Upper lobe of left lung (tissue), 6 donors: ENCODE measurements at regions not wholly inside any gene's neighbourhood (a gene's known extent, or its start where the extent isn't known, plus 50 kb on each side); places are given as distances from the start of the nearest gene placed in this dataset.

Experiments used
- ATAC-seq, 2 donors: fragments of 200-7000 bp; cut with Tn5 transposase; one replicate each; pipeline ENCODE4 v1.9.1; 2022; ENCODE audit warnings: mild to moderate bottlenecking in 2 of 2, moderate library complexity in 2 of 2; ENCODE audit not compliant: low FRiP score in 2 of 2
- DNase-seq, 2 donors: peaks; one replicate each; pipeline ENCODE4 v3.0.0-alpha.2; 2019 to 2020
- H3K27ac ChIP-seq, 4 donors: fragments of 200-600 bp; sonication (generic); one replicate each; pipeline ENCODE4 v1.5.1; 2016 to 2019
- H3K27me3 ChIP-seq, 4 donors: fragments of 200-600 bp; sonication (generic); one replicate each; pipeline ENCODE4 v1.5.1; 2017 to 2019
- H3K36me3 ChIP-seq, 4 donors: fragments of 200-600 bp; sonication (generic); one replicate each; pipeline ENCODE4 v1.5.1; 2016 to 2019
- H3K4me1 ChIP-seq, 4 donors: fragments of 200-600 bp; sonication (generic); one replicate each; pipeline ENCODE4 v1.5.1; 2018 to 2019
- H3K4me3 ChIP-seq, 4 donors: fragments of 200-600 bp; sonication (generic); one replicate each; pipeline ENCODE4 v1.5.1; 2017 to 2019; ENCODE audit warnings: mild to moderate bottlenecking in 2 of 4, moderate library complexity in 1 of 4
- H3K9me3 ChIP-seq, 4 donors: fragments of 200-600 bp; sonication (generic); one replicate each; pipeline ENCODE4 v1.5.1; 2018 to 2019
- CTCF ChIP-seq, 6 experiments: fragments of 450-650 bp in 4 of 6; fragments of 200-600 bp in 2 of 6; sonication (generic) in 2 of 6; IDR thresholded peaks; one replicate each; pipeline ENCODE4 v1.5.1; 2016 to 2019; ENCODE audit warnings: antibody characterized with exemption in 6 of 6
- EP300 ChIP-seq, 4 donors: sonication (generic); formaldehyde crosslinking; IDR thresholded peaks; one replicate each; pipeline ENCODE4 v1.5.1; 2017; ENCODE audit warnings: antibody characterized with exemption in 4 of 4, control low read depth in 2 of 4
- POLR2A ChIP-seq, 4 donors: fragments of 450-650 bp; IDR thresholded peaks; one replicate each; pipeline ENCODE4 v1.5.1; 2016 to 2017; ENCODE audit warnings: antibody characterized with exemption in 4 of 4, mild to moderate bottlenecking in 2 of 4
- POLR2AphosphoS5 ChIP-seq, 2 donors: sonication (generic); formaldehyde crosslinking; IDR thresholded peaks; one replicate each; pipeline ENCODE4 v1.5.1; 2017; ENCODE audit warnings: antibody characterized with exemption in 2 of 2
- WGBS, 2 donors: methylation state at CpG; one replicate each; pipeline ENCODE4 v1.1.5; 2017 to 2018; 5-methylcytosine and 5-hydroxymethylcytosine counted together
- donor health status: DM: no; HTN: no; CAD: no; lungs with moderate emphysema.
- donor health status: DM: no; HTN: yes; CAD: no; lungs with severe emphysema.

DNA sequence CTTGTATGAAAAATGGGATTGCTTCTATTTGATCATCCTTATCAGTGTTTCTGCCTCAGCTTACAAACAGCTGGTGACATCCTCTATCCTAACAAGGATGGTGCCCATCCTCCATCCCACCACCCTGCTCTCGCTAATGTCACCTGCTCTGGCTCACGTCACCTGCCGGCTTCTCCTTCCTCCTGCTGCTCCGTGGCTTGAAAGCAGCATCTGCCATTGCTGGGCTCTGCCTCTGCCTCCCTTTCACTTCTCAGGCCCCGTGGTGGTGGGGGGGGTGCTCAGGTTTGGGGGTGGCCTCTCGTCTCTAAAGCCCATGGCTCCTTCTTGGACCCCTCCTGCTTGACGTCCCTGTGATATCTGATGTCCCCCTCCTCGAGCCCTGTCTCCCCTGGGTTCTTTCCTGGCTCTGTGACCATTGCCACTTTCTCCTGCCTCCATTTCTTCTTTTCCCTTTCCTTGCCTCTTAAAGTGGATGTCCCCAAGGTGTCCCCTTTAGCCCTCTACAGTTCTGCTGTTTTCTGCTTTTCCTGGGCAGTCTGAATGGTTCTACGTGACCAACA is 135.5 kb upstream of the ERRFI1 start:
- Histone ChIP-seq H3K9me3 (no peaks in the 10 kb centered on the region), H3K36me3 (no peaks in the 10 kb centered on the region), H3K4me1 (peaks cover 0 to 2% (median 0%) of the 10 kb centered on the region in 4 donors), H3K27ac (no peak overlapping the region), H3K27me3 (no peaks in the 10 kb centered on the region), H3K4me3 (no peak overlapping the region)
- WGBS, 2 donors, result 74 to 79% methylated on average over 9 of the region's 9 CpGs
- TF ChIP-seq CTCF (IDR thresholded peaks at IDR 0.05) (no peak), POLR2AphosphoS5 (IDR thresholded peaks at IDR 0.05) (no peak), POLR2A (IDR thresholded peaks at IDR 0.05) (no peak)
- no peak for DNase-seq
- ATAC-seq, result no peak

DNA sequence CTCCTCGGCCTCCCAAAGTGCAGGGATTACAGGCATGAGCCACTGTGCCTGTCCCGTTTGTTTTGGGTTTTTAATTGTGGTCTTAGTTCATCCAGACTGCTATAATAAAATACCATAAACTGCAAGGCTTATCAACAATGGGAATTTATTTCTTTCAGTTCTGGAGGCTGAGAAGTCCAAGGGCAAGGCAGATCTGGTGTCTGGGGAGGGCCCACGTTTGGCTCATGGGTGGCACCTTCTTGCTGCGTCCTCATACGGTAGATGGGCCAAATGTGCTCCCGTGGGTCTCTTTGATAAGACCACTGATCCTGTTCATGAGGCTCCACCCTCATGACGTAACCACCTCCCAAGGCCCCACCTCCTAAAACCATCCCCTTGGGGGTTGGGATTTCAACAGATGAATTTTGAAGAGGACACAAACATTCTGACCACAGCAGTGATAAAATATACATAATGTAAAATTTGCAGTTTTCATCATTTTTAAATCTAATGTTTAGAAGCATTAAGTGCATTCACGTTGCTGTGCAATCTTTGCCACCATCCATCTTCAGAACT is 133.4 kb upstream of the ERRFI1 start:
- Histone ChIP-seq H3K4me3 (no peak overlapping the region), H3K9me3 (no peaks in the 10 kb centered on the region), H3K36me3 (no peaks in the 10 kb centered on the region), H3K27ac (no peak overlapping the region), H3K4me1 (peaks cover 4 to 14% (median 12%) of the 10 kb centered on the region in 4 donors), H3K27me3 (no peaks in the 10 kb centered on the region)
- ATAC-seq (no peak), DNase-seq (no peak)
- 89 to 94% methylated on average over 8 of the region's 8 CpGs for WGBS, 2 donors
- TF ChIP-seq EP300 (IDR thresholded peaks at IDR 0.05) (no peak), CTCF (IDR thresholded peaks at IDR 0.05) (no peak), POLR2A (IDR thresholded peaks at IDR 0.05) (no peak), POLR2AphosphoS5 (IDR thresholded peaks at IDR 0.05) (no peak)

GRCh38 chr1:8158995-8159394 is 132.9 kb upstream of the ERRFI1 start:
- no peak overlapping the region for H3K27ac ChIP-seq
- no peak for DNase-seq
- no peaks in the 10 kb centered on the region for H3K36me3 ChIP-seq
- no peak for TF ChIP-seq CTCF (IDR thresholded peaks at IDR 0.05)
- TF ChIP-seq EP300 (IDR thresholded peaks at IDR 0.05), result no peak
- no peak for TF ChIP-seq POLR2AphosphoS5 (IDR thresholded peaks at IDR 0.05)
- TF ChIP-seq POLR2A (IDR thresholded peaks at IDR 0.05), result no peak
- no peaks in the 10 kb centered on the region for H3K9me3 ChIP-seq
- no peak for ATAC-seq
- H3K27me3 ChIP-seq, result no peaks in the 10 kb centered on the region
- H3K4me1 ChIP-seq, result peaks cover 4 to 17% (median 13%) of the 10 kb centered on the region in 4 donors
- WGBS, 2 donors, result 90 to 99% methylated on average over 4 of the region's 4 CpGs
- H3K4me3 ChIP-seq, result no peak overlapping the region

- TF ChIP-seq EP300 (IDR thresholded peaks at IDR 0.05), result no peak
- no peak for TF ChIP-seq POLR2A (IDR thresholded peaks at IDR 0.05)
- TF ChIP-seq CTCF (IDR thresholded peaks at IDR 0.05), result no peak
- TF ChIP-seq POLR2AphosphoS5 (IDR thresholded peaks at IDR 0.05), result no peak
- Histone ChIP-seq H3K4me1 (peaks cover 4 to 17% (median 13%) of the 10 kb centered on the region in 4 donors), H3K4me3 (no peak overlapping the region), H3K27ac (no peak overlapping the region), H3K36me3 (no peaks in the 10 kb centered on the region), H3K27me3 (no peaks in the 10 kb centered on the region), H3K9me3 (no peaks in the 10 kb centered on the region)
- WGBS, 2 donors, result 79 to 96% methylated on average over 2 of the region's 2 CpGs
- ATAC-seq (no peak), DNase-seq (no peak)
Observed at GRCh38 chr1:8157765-8158164, 131.7 kb upstream of the ERRFI1 start.
